ENCODE measurements at regions not wholly inside any gene's neighbourhood (a gene's known extent, or its start where the extent isn't known, plus 50 kb on each side); places are given as distances from the start of the nearest gene placed in this dataset.

- no peak for TF ChIP-seq CTCF (IDR thresholded peaks at IDR 0.05; ENCODE audit: unreplicated experiment)
Observed at GRCh38 chr1:14015917-14016316, 315.9 kb downstream of the PRDM2 start.

GRCh38 chr1:14017531-14017961 lies 317.6 kb downstream of the PRDM2 start:
- H3K27ac Mint-ChIP-seq (ENCODE audit: low read depth, unreplicated experiment): peak overlapping the region; percentile 58
- no peak for TF ChIP-seq CTCF (IDR thresholded peaks at IDR 0.05; ENCODE audit: unreplicated experiment)
- H3K4me1 Mint-ChIP-seq (ENCODE audit: insufficient read depth, unreplicated experiment): peaks cover 55% of the 10 kb centered on the region
- POLR2A ChIA-PET: interaction anchor here (0.9 to 1.4 kb wide), 6 partner anchors 11 to 716 kb away, joined by 3 to 4 read pairs (median 3); no protein-coding TSS in a partner anchor
- CTCF ChIA-PET: interaction anchor here (0.6 to 1.5 kb wide), 3 partner anchors 11 to 96 kb away, joined by 3 read pairs; no protein-coding TSS in a partner anchor
- H3K27me3 Mint-ChIP-seq (ENCODE audit: insufficient read depth, unreplicated experiment): no peaks in the 10 kb centered on the region
- H3K9me3 Mint-ChIP-seq (ENCODE audit: unreplicated experiment): no peaks in the 10 kb centered on the region
- no peak for DNase-seq (ENCODE audit: unreplicated experiment)
- no peaks in the 10 kb centered on the region for H3K36me3 Mint-ChIP-seq (ENCODE audit: insufficient read depth, unreplicated experiment)
- H3K4me3 Mint-ChIP-seq (ENCODE audit: unreplicated experiment): no peak overlapping the region
- intact Hi-C loops (cut with micrococcal nuclease): no loop called here
- BruUV-seq (replicated peaks): no TSS peak

More at GRCh38 chr1:14015917-14016316, 315.9 kb downstream of the PRDM2 start:
- ChIA-PET CTCF (no interaction called here), POLR2A (interaction anchor here (0.7 to 1.1 kb wide), 2 partner anchors 13 to 24 kb away, joined by 3 read pairs; no protein-coding TSS in a partner anchor)
- H3K9me3 Mint-ChIP-seq (ENCODE audit: unreplicated experiment): no peaks in the 10 kb centered on the region
- no peaks in the 10 kb centered on the region for H3K36me3 Mint-ChIP-seq (ENCODE audit: insufficient read depth, unreplicated experiment)
- H3K4me3 Mint-ChIP-seq (ENCODE audit: unreplicated experiment): no peak overlapping the region
- intact Hi-C loops (cut with micrococcal nuclease): no loop called here
- H3K27ac Mint-ChIP-seq (ENCODE audit: low read depth, unreplicated experiment): no peak overlapping the region
- no peak for DNase-seq (ENCODE audit: unreplicated experiment)
- BruUV-seq (replicated peaks): no TSS peak
- H3K27me3 Mint-ChIP-seq (ENCODE audit: insufficient read depth, unreplicated experiment): no peaks in the 10 kb centered on the region
- H3K4me1 Mint-ChIP-seq (ENCODE audit: insufficient read depth, unreplicated experiment): peaks cover 66% of the 10 kb centered on the region

GRCh38 chr1:14019461-14019860 lies 319.5 kb downstream of the PRDM2 start:
- Mint-ChIP-seq H3K27me3 (ENCODE audit: insufficient read depth, unreplicated experiment) (no peaks in the 10 kb centered on the region), H3K4me1 (ENCODE audit: insufficient read depth, unreplicated experiment) (peaks cover 42% of the 10 kb centered on the region), H3K4me3 (ENCODE audit: unreplicated experiment) (no peak overlapping the region), H3K36me3 (ENCODE audit: insufficient read depth, unreplicated experiment) (no peaks in the 10 kb centered on the region), H3K9me3 (ENCODE audit: unreplicated experiment) (no peaks in the 10 kb centered on the region), H3K27ac (ENCODE audit: low read depth, unreplicated experiment) (no peak overlapping the region)
- intact Hi-C loops (cut with micrococcal nuclease): no loop called here
- ChIA-PET CTCF (interaction anchor here (0.5 to 1.0 kb wide), 2 partner anchors 94 to 256 kb away, joined by 3 to 4 read pairs; no protein-coding TSS in a partner anchor), POLR2A (interaction anchor here (1.3 to 1.5 kb wide), 2 partner anchors 16 to 28 kb away, joined by 3 to 4 read pairs; no protein-coding TSS in a partner anchor)
- BruUV-seq (replicated peaks): no TSS peak
- no peak for TF ChIP-seq CTCF (IDR thresholded peaks at IDR 0.05; ENCODE audit: unreplicated experiment)
- no peak for DNase-seq (ENCODE audit: unreplicated experiment)

- peak overlapping the region; percentile 13 for H3K27ac Mint-ChIP-seq (ENCODE audit: low read depth, unreplicated experiment)
- H3K4me3 Mint-ChIP-seq (ENCODE audit: unreplicated experiment): no peak overlapping the region
- TF ChIP-seq CTCF (IDR thresholded peaks at IDR 0.05; ENCODE audit: unreplicated experiment): no peak
- ChIA-PET CTCF (interaction anchor here (0.6 to 1.0 kb wide), 2 partner anchors 94 to 543 kb away, joined by 3 to 4 read pairs; no protein-coding TSS in a partner anchor), POLR2A (interaction anchor here (0.9 to 1.5 kb wide), 4 partner anchors 8 to 27 kb away, joined by 3 to 4 read pairs (median 3); no protein-coding TSS in a partner anchor)
- H3K27me3 Mint-ChIP-seq (ENCODE audit: insufficient read depth, unreplicated experiment): no peaks in the 10 kb centered on the region
- H3K4me1 Mint-ChIP-seq (ENCODE audit: insufficient read depth, unreplicated experiment): peaks cover 42% of the 10 kb centered on the region
- intact Hi-C loops (cut with micrococcal nuclease): no loop called here
- H3K36me3 Mint-ChIP-seq (ENCODE audit: insufficient read depth, unreplicated experiment): no peaks in the 10 kb centered on the region
- no TSS peak for BruUV-seq (replicated peaks)
- no peak for DNase-seq (ENCODE audit: unreplicated experiment)
- H3K9me3 Mint-ChIP-seq (ENCODE audit: unreplicated experiment): no peaks in the 10 kb centered on the region
Observed at GRCh38 chr1:14020006-14020405, 320.0 kb downstream of the PRDM2 start.

All from MCF 10A (cell line).